A549 (cell line): ENCODE measurements at regions not wholly inside any gene's neighbourhood (a gene's known extent, or its start where the extent isn't known, plus 50 kb on each side); places are given as distances from the start of the nearest gene placed in this dataset.

Experiments
- ATAC-seq, 2 experiments: fragments of 200-7000 bp in 1 of 2; fragments of >200 bp in 1 of 2; cut with Nextera tagmentation in 1 of 2; cut with Tn5 transposase in 1 of 2; 3 replicates each; pipeline versions ENCODE4 v1.8.0 to v1.9.1; 2018 to 2020; ENCODE audit warnings: mild to moderate bottlenecking in 1 of 2, moderate library complexity in 1 of 2
- CTCF ChIA-PET: fragments of 300-600 bp; sonication (Branson Sonifier 250); formaldehyde crosslinking; extraction: SDS; loops from one replicate; lab custom pipeline; 2021; ENCODE audit warnings: antibody characterized with exemption, inconsistent platforms; lab: Yijun Ruan, JAX
- POLR2A ChIA-PET: fragments of 350-600 bp; formaldehyde crosslinking; extraction: SDS; loops from one replicate; lab custom pipeline; 2021; ENCODE audit warnings: antibody characterized with exemption, inconsistent platforms; lab: Yijun Ruan, JAX
- DNase-seq, 2 experiments: peaks; one replicate each; pipeline versions ENCODE4 v3.0.0 to v3.0.0-alpha.2; 2011 to 2016; ENCODE audit warnings: low read depth in 1 of 2, low spot score in 1 of 2
- FAIRE-seq: peaks from 2 replicates; lab custom pipeline; 2011; peaks lifted over from hg19 to GRCh38; lab: Jason Lieb, UNC
- H3K27ac ChIP-seq, 2 experiments: fragments of >200 bp; sonication (Bioruptor Twin); formaldehyde crosslinking; 3 replicates each; pipeline ENCODE4 v1.5.1; 2016 to 2017
- H3K4me1 ChIP-seq: fragments of >200 bp; sonication (Bioruptor Twin); formaldehyde crosslinking; 3 replicates; pipeline ENCODE4 v1.6.1; 2016
- H3K4me2 ChIP-seq: fragments of >200 bp; sonication (Bioruptor Twin); formaldehyde crosslinking; 3 replicates; pipeline ENCODE4 v1.6.1; 2016
- H3K4me3 ChIP-seq: fragments of >200 bp; sonication (Bioruptor Twin); formaldehyde crosslinking; 3 replicates; pipeline ENCODE4 v1.5.1; 2016
- H3K9me3 ChIP-seq: fragments of >200 bp; sonication (Bioruptor Twin); formaldehyde crosslinking; 3 replicates; pipeline ENCODE4 v1.6.1; 2016
- BHLHE40 ChIP-seq: IDR thresholded peaks from 2 replicates; pipeline ENCODE4 v1.6.1; 2012; ENCODE audit warnings: low read depth, low read length, inconsistent platforms
- CEBPB ChIP-seq, 2 experiments: fragments of >200 bp in 1 of 2; sonication (Bioruptor Twin) in 1 of 2; formaldehyde crosslinking in 1 of 2; IDR thresholded peaks; 2 replicates each; pipeline ENCODE4 v1.6.1; 2012 to 2016
- CHD2 ChIP-seq: fragments of 150-350 bp; IDR thresholded peaks from 2 replicates; pipeline ENCODE4 v1.6.1; 2014; ENCODE audit warnings: low read length; ENCODE audit not compliant: partially characterized antibody
- FOSL2 ChIP-seq, 2 experiments: fragments of 450-650 bp in 1 of 2; fragments of >200 bp in 1 of 2; sonication (Bioruptor Twin) in 1 of 2; formaldehyde crosslinking; IDR thresholded peaks; 2 replicates each; pipeline versions ENCODE4 v1.5.0 to v1.6.1; 2016 to 2020; ENCODE audit warnings: mild to moderate bottlenecking in 1 of 2, moderate library complexity in 1 of 2
- HOXA7 ChIP-seq: fragments of 250-450 bp; sonication (Bioruptor Pico); IDR thresholded peaks from 2 replicates; pipeline ENCODE4 v1.5.0; 2020; ENCODE audit warnings: mild to moderate bottlenecking, moderate library complexity
- KDM1A ChIP-seq: fragments of 200-600 bp; sonication (generic); IDR thresholded peaks from 2 replicates; pipeline ENCODE4 v1.6.1; 2016; ENCODE audit warnings: low read depth, mild to moderate bottlenecking
- KDM5A ChIP-seq: fragments of 200-600 bp; sonication (generic); IDR thresholded peaks from 2 replicates; pipeline ENCODE4 v1.6.1; 2016; ENCODE audit warnings: antibody characterized with exemption, mild to moderate bottlenecking
- MAFK ChIP-seq: fragments of 450-650 bp; IDR thresholded peaks from 2 replicates; pipeline ENCODE4 v1.6.1; 2014; ENCODE audit not compliant: partially characterized antibody
- MYC ChIP-seq: IDR thresholded peaks from 2 replicates; pipeline ENCODE4 v1.6.1; 2012; ENCODE audit warnings: mild to moderate bottlenecking, inconsistent platforms, low read length, improper control_type of control experiment, borderline replicate concordance
- NFE2L2 ChIP-seq: fragments of 150-350 bp; conservative IDR thresholded peaks from 2 replicates; pipeline ENCODE4 v1.6.1; 2014; ENCODE audit warnings: low read length
- NPAS2 ChIP-seq: fragments of 250-450 bp; sonication (Bioruptor Pico); IDR thresholded peaks from 2 replicates; pipeline ENCODE4 v1.8.0; 2022; ENCODE audit warnings: mild to moderate bottlenecking, moderate library complexity, borderline replicate concordance
- NR3C1 ChIP-seq: fragments of >200 bp; sonication (Bioruptor Twin); formaldehyde crosslinking; IDR thresholded peaks from 3 replicates; pipeline ENCODE4 v1.6.1; 2017
- PHF8 ChIP-seq: fragments of 200-600 bp; sonication (generic); IDR thresholded peaks from 2 replicates; pipeline ENCODE4 v1.6.1; 2016; ENCODE audit warnings: low read depth, mild to moderate bottlenecking, antibody characterized with exemption, moderate library complexity, borderline replicate concordance
- POLR2AphosphoS2 ChIP-seq: conservative IDR thresholded peaks from 2 replicates; pipeline ENCODE4 v1.6.1; 2012; ENCODE audit warnings: low read length, improper control_type of control experiment, inconsistent platforms
- RAD21 ChIP-seq, 2 experiments: fragments of >200 bp in 1 of 2; sonication (Bioruptor Twin) in 1 of 2; formaldehyde crosslinking in 1 of 2; IDR thresholded peaks in 1 of 2; conservative IDR thresholded peaks in 1 of 2; 2 replicates in 1 of 2; 3 replicates in 1 of 2; pipeline ENCODE4 v1.6.1; 2012 to 2018; ENCODE audit warnings: inconsistent platforms in 1 of 2
- RNF2 ChIP-seq: fragments of 200-600 bp; sonication (generic); IDR thresholded peaks from 2 replicates; pipeline ENCODE4 v1.6.1; 2016; ENCODE audit warnings: low read depth, mild to moderate bottlenecking, antibody characterized with exemption, moderate library complexity, borderline replicate concordance
- SMC3 ChIP-seq: fragments of >200 bp; sonication (Bioruptor Twin); formaldehyde crosslinking; IDR thresholded peaks from 3 replicates; pipeline ENCODE4 v1.6.1; 2018; ENCODE audit warnings: inconsistent platforms
- ZC3H11A ChIP-seq: fragments of 450-650 bp; IDR thresholded peaks from 2 replicates; pipeline ENCODE4 v1.6.1; 2014; ENCODE audit warnings: antibody characterized with exemption, mild to moderate bottlenecking
- ZNF302 ChIP-seq: fragments of 250-450 bp; sonication (Bioruptor Pico); IDR thresholded peaks from 2 replicates; pipeline ENCODE4 v1.9.0; 2021; ENCODE audit warnings: inconsistent platforms, mild to moderate bottlenecking, moderate library complexity
- WGBS: methylation state at CpG from one replicate; pipeline ENCODE4 v1.1.6; 2017; ENCODE audit errors: missing lambda C conversion rate; 5-methylcytosine and 5-hydroxymethylcytosine counted together
- TF ChIP-seq, protein P1 (sequence below): fragments of >200 bp; sonication (Bioruptor Twin); formaldehyde crosslinking; IDR thresholded peaks from 3 replicates; pipeline ENCODE4 v1.5.1; 2016
- TF ChIP-seq, protein P2 (sequence below): fragments of 150-350 bp; IDR thresholded peaks from 2 replicates; pipeline ENCODE4 v1.6.1; 2014; ENCODE audit warnings: low read depth, mild to moderate bottlenecking, low read length
- TF ChIP-seq, protein P3 (sequence below): fragments of >200 bp; sonication (Bioruptor Twin); formaldehyde crosslinking; IDR thresholded peaks from 2 replicates; pipeline ENCODE4 v1.6.1; 2016

DNA sequence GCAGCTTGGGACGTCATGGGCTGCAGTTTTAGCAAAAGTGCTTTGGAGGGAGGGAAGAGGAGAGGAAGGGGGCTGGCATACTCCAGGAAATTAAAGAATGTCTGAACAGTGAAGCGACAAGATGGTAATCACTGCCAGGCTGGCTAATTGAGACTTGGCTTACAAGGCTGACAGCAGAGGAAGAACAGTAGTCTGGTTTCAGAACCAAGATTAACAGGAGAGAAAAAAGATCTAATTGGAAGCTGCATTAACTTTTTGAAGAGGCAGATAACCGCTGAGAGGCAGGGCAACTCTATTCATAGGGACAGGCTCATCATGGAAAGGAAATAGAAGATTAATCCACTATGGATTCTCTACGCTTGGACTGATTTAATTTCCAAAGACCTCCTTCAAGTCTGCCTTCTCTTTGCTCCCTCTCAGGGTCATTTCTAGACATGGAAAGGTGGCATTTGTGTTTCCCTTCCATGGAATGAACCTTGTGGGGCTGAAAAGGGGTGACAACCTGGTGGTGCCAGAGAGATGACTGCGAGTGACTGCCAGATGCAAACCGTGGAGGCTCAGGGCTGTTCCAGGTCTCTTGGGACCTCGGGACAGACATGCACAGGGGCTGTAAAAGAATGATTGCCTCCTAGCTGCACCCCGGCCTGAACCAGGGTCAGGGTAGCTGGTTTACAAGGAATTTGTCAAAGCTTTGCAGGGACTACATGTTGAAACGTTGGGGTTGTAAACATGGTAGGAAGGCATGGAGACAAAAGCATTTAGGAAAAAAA, 210.2 kb upstream of the NPY start:
- H3K27ac ChIP-seq = no peak overlapping the region
- H3K4me1 ChIP-seq = no peaks in the 10 kb centered on the region
- no peak overlapping the region for H3K4me3 ChIP-seq
- no peak for ATAC-seq
- no peak for DNase-seq
- H3K9me3 ChIP-seq = no peaks in the 10 kb centered on the region
- FAIRE-seq = no peak
- TF ChIP-seq CEBPB (IDR thresholded peaks at IDR 0.05) (no peak), ZC3H11A (no peak), KDM1A (no peak), NPAS2 (no peak), PHF8 (no peak), BHLHE40 (no peak)
- CTCF ChIA-PET = no interaction called here
- 24% methylated on average over 9 of the region's 9 CpGs for WGBS
- H3K4me2 ChIP-seq = no peak overlapping the region
- POLR2A ChIA-PET = no interaction called here

DNA sequence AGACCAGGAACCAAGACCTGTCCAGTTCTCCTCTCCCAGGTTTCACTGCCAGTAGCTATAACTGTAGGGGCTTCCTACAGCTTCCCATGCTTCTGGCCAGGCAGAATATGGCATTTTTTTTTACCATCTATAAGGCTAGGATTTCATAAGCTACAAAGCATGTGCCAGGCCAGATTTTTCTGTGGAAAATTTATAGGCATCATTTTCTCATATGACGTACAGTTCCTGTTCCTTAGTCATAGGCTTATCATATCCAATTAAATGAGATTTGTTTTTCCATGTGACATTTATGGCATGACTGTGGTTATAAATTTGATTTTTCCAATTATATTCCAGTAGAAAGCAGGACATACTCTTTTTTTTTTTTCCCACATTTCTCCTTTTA, 208.6 kb upstream of the NPY start:
- ChIA-PET CTCF (no interaction called here), POLR2A (no interaction called here)
- H3K4me2 ChIP-seq = no peak overlapping the region; the same call in 2 of the 3 replicates
- no peaks in the 10 kb centered on the region for H3K9me3 ChIP-seq
- no peak overlapping the region for H3K27ac ChIP-seq
- no peak overlapping the region for H3K4me3 ChIP-seq
- H3K4me1 ChIP-seq = no peaks in the 10 kb centered on the region
- FAIRE-seq = no peak
- TF ChIP-seq BHLHE40 (no peak), FOSL2 (IDR thresholded peaks at IDR 0.05) (no peak), FOSL2 (CRISPR knock-in tag; IDR thresholded peaks at IDR 0.05) (no peak), KDM5A (no peak), HOXA7 (CRISPR knock-in tag) (no peak), CEBPB (IDR thresholded peaks at IDR 0.05) (no peak), RNF2 (no peak), CHD2 (no peak), SMC3 (no peak), MAFK (no peak), POLR2AphosphoS2 (no peak), NR3C1 (no peak), MYC (no peak), RAD21 (conservative IDR thresholded peaks at IDR 0.05 in 1 of 2, IDR thresholded peaks at IDR 0.05 in 1 of 2) (no peak), KDM1A (no peak), ZNF302 (CRISPR knock-in tag) (no peak), NFE2L2 (no peak)
- TF ChIP-seq, protein P1, sequence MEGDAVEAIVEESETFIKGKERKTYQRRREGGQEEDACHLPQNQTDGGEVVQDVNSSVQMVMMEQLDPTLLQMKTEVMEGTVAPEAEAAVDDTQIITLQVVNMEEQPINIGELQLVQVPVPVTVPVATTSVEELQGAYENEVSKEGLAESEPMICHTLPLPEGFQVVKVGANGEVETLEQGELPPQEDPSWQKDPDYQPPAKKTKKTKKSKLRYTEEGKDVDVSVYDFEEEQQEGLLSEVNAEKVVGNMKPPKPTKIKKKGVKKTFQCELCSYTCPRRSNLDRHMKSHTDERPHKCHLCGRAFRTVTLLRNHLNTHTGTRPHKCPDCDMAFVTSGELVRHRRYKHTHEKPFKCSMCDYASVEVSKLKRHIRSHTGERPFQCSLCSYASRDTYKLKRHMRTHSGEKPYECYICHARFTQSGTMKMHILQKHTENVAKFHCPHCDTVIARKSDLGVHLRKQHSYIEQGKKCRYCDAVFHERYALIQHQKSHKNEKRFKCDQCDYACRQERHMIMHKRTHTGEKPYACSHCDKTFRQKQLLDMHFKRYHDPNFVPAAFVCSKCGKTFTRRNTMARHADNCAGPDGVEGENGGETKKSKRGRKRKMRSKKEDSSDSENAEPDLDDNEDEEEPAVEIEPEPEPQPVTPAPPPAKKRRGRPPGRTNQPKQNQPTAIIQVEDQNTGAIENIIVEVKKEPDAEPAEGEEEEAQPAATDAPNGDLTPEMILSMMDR = no peak
- TF ChIP-seq, protein P2, sequence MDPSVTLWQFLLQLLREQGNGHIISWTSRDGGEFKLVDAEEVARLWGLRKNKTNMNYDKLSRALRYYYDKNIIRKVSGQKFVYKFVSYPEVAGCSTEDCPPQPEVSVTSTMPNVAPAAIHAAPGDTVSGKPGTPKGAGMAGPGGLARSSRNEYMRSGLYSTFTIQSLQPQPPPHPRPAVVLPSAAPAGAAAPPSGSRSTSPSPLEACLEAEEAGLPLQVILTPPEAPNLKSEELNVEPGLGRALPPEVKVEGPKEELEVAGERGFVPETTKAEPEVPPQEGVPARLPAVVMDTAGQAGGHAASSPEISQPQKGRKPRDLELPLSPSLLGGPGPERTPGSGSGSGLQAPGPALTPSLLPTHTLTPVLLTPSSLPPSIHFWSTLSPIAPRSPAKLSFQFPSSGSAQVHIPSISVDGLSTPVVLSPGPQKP = no peak
- TF ChIP-seq, protein P3, sequence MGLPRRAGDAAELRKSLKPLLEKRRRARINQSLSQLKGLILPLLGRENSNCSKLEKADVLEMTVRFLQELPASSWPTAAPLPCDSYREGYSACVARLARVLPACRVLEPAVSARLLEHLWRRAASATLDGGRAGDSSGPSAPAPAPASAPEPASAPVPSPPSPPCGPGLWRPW = no peak
- TF ChIP-seq, all 56 proteins: peak for 0
- no peak for ATAC-seq
- DNase-seq = no peak
- WGBS = 81% methylated on average over 1 of the region's 1 CpG
